K562 (cell line): ENCODE measurements at regions not wholly inside any gene's neighbourhood (a gene's known extent, or its start where the extent isn't known, plus 50 kb on each side); places are given as distances from the start of the nearest gene placed in this dataset.

ENCODE experiments used
- ATAC-seq: fragments of 200-7000 bp; cut with Tn5 transposase; 3 replicates; pipeline ENCODE4 v1.9.1; 2020; ENCODE audit warnings: moderate library complexity
- BruUV-seq: library from RNA; stranded (reverse); fragments of 400-500 nt; replicated peaks from 2 replicates; lab custom pipeline; 2021; lab: Mats Ljungman, UMichigan
- CTCF ChIA-PET: fragments of 300-600 bp; formaldehyde crosslinking; extraction: SDS; loops from one replicate; lab custom pipeline; 2021; ENCODE audit warnings: low intra/inter-chr PET ratio; lab: Yijun Ruan, JAX
- POLR2A ChIA-PET: fragments of 300-600, 350-650 bp; sonication (Branson Sonifier 250); formaldehyde crosslinking; extraction: SDS; loops from one replicate; lab custom pipeline; 2021; ENCODE audit warnings: antibody characterized with exemption, inconsistent platforms; lab: Yijun Ruan, JAX
- DNase-seq, 4 experiments: peaks; one replicate each; pipeline versions ENCODE4 v3.0.0 to v3.0.0-alpha.2; 2011 to 2018; ENCODE audit warnings: low spot score in 3 of 4, mixed read lengths in 3 of 4; ENCODE audit errors: extremely low read depth in 1 of 4
- FAIRE-seq: peaks from 2 replicates; lab custom pipeline; 2011; peaks lifted over from hg19 to GRCh38; lab: Jason Lieb, UNC
- H2AFZ ChIP-seq: 2 replicates; pipeline ENCODE4 v1.6.0; 2011; ENCODE audit warnings: low read depth, low read length, control low read depth, inconsistent platforms
- H3K27ac ChIP-seq: fragments of 200-600 bp; 3 replicates; pipeline ENCODE4 v1.8.0; 2011; ENCODE audit warnings: low read depth, mild to moderate bottlenecking, control low read depth, inconsistent platforms, low read length, moderate library complexity, mixed read lengths; ENCODE audit errors: extremely low read depth
- H3K27me3 ChIP-seq, 2 experiments: fragments of 300-600 bp in 1 of 2; 2 replicates in 1 of 2; 3 replicates in 1 of 2; pipeline versions ENCODE4 v1.6.0 to v1.8.0; 2011; ENCODE audit warnings: inconsistent platforms in 2 of 2, low read length in 2 of 2, mild to moderate bottlenecking in 1 of 2, mixed read lengths in 1 of 2, moderate library complexity in 1 of 2; ENCODE audit not compliant: control insufficient read depth in 2 of 2, insufficient read depth in 2 of 2
- H3K36me3 ChIP-seq: fragments of 300-600 bp; 3 replicates; pipeline ENCODE4 v1.8.0; 2011; ENCODE audit warnings: mild to moderate bottlenecking, low read length, inconsistent platforms; ENCODE audit not compliant: control insufficient read depth, insufficient read depth
- H3K4me1 ChIP-seq, 2 experiments: fragments of 200-600 bp in 1 of 2; replicated peaks in 1 of 2; 2 replicates in 1 of 2; 3 replicates in 1 of 2; pipeline versions ENCODE4 v1.5.1 to v1.8.0; 2011; ENCODE audit warnings: inconsistent platforms in 2 of 2, low read length in 2 of 2, mild to moderate bottlenecking in 1 of 2, mixed read lengths in 1 of 2, moderate library complexity in 1 of 2; ENCODE audit not compliant: control insufficient read depth in 2 of 2, insufficient read depth in 2 of 2
- H3K4me2 ChIP-seq: 2 replicates; pipeline ENCODE4 v1.6.1; 2011; ENCODE audit warnings: low read length, control low read depth, inconsistent platforms, mixed read lengths; ENCODE audit not compliant: insufficient read depth
- H3K4me3 ChIP-seq: fragments of 200-600 bp; sonication (generic), shearing (Covaris generic); 2 replicates; pipeline ENCODE4 v1.5.1; 2016; ENCODE audit warnings: control low read depth, inconsistent platforms
- H3K79me2 ChIP-seq: fragments of 200-600 bp; 3 replicates; pipeline ENCODE4 v1.8.0; 2011; ENCODE audit warnings: low read length, inconsistent platforms; ENCODE audit not compliant: control insufficient read depth, insufficient read depth
- H3K9ac ChIP-seq, 2 experiments: 2 replicates each; pipeline versions ENCODE4 v1.6.0 to v1.6.1; 2011; ENCODE audit warnings: low read depth in 2 of 2, low read length in 2 of 2, control low read depth in 1 of 2, inconsistent platforms in 1 of 2, mild to moderate bottlenecking in 1 of 2, mixed read lengths in 1 of 2; ENCODE audit not compliant: insufficient read depth in 1 of 2
- H3K9me1 ChIP-seq: one replicate; pipeline ENCODE4 v1.6.0; 2011; ENCODE audit warnings: inconsistent platforms, mild to moderate bottlenecking, low read length, moderate library complexity; ENCODE audit not compliant: control insufficient read depth, insufficient read depth
- H3K9me3 ChIP-seq: replicated peaks from 2 replicates; pipeline ENCODE4 v1.5.1; 2011; ENCODE audit warnings: low read depth, low read length, inconsistent platforms; ENCODE audit not compliant: control insufficient read depth, insufficient read depth
- H4K20me1 ChIP-seq: replicated peaks from 2 replicates; pipeline ENCODE4 v1.6.1; 2011; ENCODE audit warnings: low read length, inconsistent platforms, mixed read lengths; ENCODE audit not compliant: control insufficient read depth, insufficient read depth
- ELF2 ChIP-seq: fragments of 250-450 bp; sonication (Bioruptor Pico); IDR thresholded peaks from 2 replicates; pipeline ENCODE4 v1.5.0; 2021; ENCODE audit warnings: mild to moderate bottlenecking
- EZH2 ChIP-seq: IDR thresholded peaks from 2 replicates; pipeline ENCODE4 v1.6.1; 2012; ENCODE audit warnings: low read depth, mild to moderate bottlenecking, inconsistent platforms, low read length, borderline replicate concordance
- FOXJ2 ChIP-seq: fragments of 200-800 bp; sonication (Bioruptor generic); IDR thresholded peaks from 2 replicates; pipeline ENCODE4 v1.6.1; 2016; ENCODE audit warnings: missing genetic modification characterization, missing compliant biosample characterization
- GTF2A2 ChIP-seq: IDR thresholded peaks from 2 replicates; pipeline ENCODE4 v1.6.1; 2016; ENCODE audit warnings: mild to moderate bottlenecking, missing genetic modification characterization, missing compliant biosample characterization
- HCFC1 ChIP-seq: IDR thresholded peaks from 2 replicates; pipeline ENCODE4 v1.6.1; 2012; ENCODE audit warnings: low read depth, low read length, improper control_type of control experiment
- JUNB ChIP-seq: fragments of 450-650 bp; formaldehyde crosslinking; conservative IDR thresholded peaks from 2 replicates; pipeline ENCODE4 v1.4.0; 2020; ENCODE audit warnings: mild to moderate bottlenecking
- JUND ChIP-seq, 2 experiments: IDR thresholded peaks; 2 replicates in 1 of 2; 3 replicates in 1 of 2; pipeline ENCODE4 v1.6.1; 2011; ENCODE audit warnings: borderline replicate concordance in 2 of 2, low read depth in 2 of 2, low read length in 2 of 2, improper control_type of control experiment in 1 of 2, missing biosample characterization in 1 of 2, missing genetic modification characterization in 1 of 2, missing genetic modification reagents in 1 of 2
- KLF6 ChIP-seq: fragments of 250-450 bp; sonication (Bioruptor Pico); IDR thresholded peaks from 2 replicates; pipeline ENCODE4 v1.4.0; 2020; ENCODE audit warnings: mild to moderate bottlenecking, moderate library complexity, borderline replicate concordance
- MTF1 ChIP-seq: fragments of 250-450 bp; sonication (Bioruptor Pico); IDR thresholded peaks from 2 replicates; pipeline ENCODE4 v1.9.0; 2021; ENCODE audit warnings: moderate library complexity, mild to moderate bottlenecking, inconsistent platforms, borderline replicate concordance
- NCOA4 ChIP-seq: fragments of 450-650 bp; IDR thresholded peaks from 2 replicates; pipeline ENCODE4 v1.6.1; 2018; ENCODE audit warnings: mild to moderate bottlenecking; ENCODE audit not compliant: partially characterized antibody
- NFE2 ChIP-seq: IDR thresholded peaks from 2 replicates; pipeline ENCODE4 v1.6.1; 2014; ENCODE audit warnings: antibody characterized with exemption, low read depth
- ZNF354B ChIP-seq: fragments of 250-450 bp; sonication (Bioruptor Pico); IDR thresholded peaks from 2 replicates; pipeline ENCODE4 v1.4.0; 2020
- ZNF717 ChIP-seq: fragments of 250-450 bp; sonication (Bioruptor Pico); IDR thresholded peaks from 2 replicates; pipeline ENCODE4 v1.5.0; 2021
- WGBS: fragments of 100-300 bp; shearing (Covaris generic); methylation state at CpG from one replicate; pipeline ENCODE4 v1.1.6; 2016; ENCODE audit warnings: low coverage, mixed read lengths; ENCODE audit not compliant: insufficient coverage; ENCODE audit errors: missing lambda C conversion rate; 5-methylcytosine and 5-hydroxymethylcytosine counted together
- in situ Hi-C: fragments of 300-500 bp; cut with MboI; formaldehyde crosslinking; loops from 4 replicates; pipeline ENCODE4 v1.15.0; 2018; ENCODE audit warnings: inconsistent platforms, mixed read lengths
- intact Hi-C: fragments of 100-400 bp; cut with micrococcal nuclease; formaldehyde crosslinking; loops from 2 replicates; pipeline ENCODE4 v1.14.2; 2022
- TF ChIP-seq, protein P1 (sequence below): conservative IDR thresholded peaks from 2 replicates; pipeline ENCODE4 v1.6.1; 2011; ENCODE audit warnings: low read depth, mild to moderate bottlenecking, low read length; ENCODE audit not compliant: control insufficient read depth
- TF ChIP-seq, protein P2 (sequence below): fragments of 450-650 bp; formaldehyde crosslinking; conservative IDR thresholded peaks from 2 replicates; pipeline ENCODE4 v1.4.0; 2022; ENCODE audit warnings: mild to moderate bottlenecking, missing genetic modification characterization
- TF ChIP-seq, protein P3 (sequence below): fragments of 250-450 bp; sonication (Bioruptor Pico); IDR thresholded peaks from 2 replicates; pipeline ENCODE4 v1.4.0; 2020
- TF ChIP-seq, protein P4 (sequence below), 2 experiments: IDR thresholded peaks; 2 replicates each; pipeline ENCODE4 v1.6.1; 2012; ENCODE audit warnings: improper control_type of control experiment in 2 of 2, low read depth in 2 of 2, low read length in 2 of 2, borderline replicate concordance in 1 of 2

DNA sequence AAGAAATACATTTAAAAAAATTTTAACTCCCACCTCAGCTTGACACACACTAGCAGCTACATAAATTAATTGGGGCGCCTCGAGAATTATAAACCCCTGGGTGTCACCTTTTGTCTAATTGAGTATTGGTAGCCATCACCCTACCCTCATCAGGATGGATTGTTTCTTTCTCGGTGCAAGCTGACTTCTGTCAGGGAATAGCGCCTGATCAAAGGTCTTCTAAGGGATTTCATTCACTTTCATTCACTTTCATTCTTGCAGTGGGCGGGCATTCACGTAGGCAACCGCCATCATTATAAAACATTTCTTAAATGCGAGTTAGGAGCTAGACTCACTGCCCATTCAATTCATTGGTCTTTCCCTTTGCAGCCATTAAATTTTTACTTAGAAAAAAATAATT, 239.2 kb upstream of the SASH1 start (continued):
- TF ChIP-seq NCOA4 (no peak), NFE2 (no peak), ELF2 (CRISPR knock-in tag) (no peak), JUNB (CRISPR knock-in tag) (no peak), GTF2A2 (tag) (no peak), EZH2 (no peak)
- TF ChIP-seq, protein P1, sequence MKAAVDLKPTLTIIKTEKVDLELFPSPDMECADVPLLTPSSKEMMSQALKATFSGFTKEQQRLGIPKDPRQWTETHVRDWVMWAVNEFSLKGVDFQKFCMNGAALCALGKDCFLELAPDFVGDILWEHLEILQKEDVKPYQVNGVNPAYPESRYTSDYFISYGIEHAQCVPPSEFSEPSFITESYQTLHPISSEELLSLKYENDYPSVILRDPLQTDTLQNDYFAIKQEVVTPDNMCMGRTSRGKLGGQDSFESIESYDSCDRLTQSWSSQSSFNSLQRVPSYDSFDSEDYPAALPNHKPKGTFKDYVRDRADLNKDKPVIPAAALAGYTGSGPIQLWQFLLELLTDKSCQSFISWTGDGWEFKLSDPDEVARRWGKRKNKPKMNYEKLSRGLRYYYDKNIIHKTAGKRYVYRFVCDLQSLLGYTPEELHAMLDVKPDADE = no peak

DNA sequence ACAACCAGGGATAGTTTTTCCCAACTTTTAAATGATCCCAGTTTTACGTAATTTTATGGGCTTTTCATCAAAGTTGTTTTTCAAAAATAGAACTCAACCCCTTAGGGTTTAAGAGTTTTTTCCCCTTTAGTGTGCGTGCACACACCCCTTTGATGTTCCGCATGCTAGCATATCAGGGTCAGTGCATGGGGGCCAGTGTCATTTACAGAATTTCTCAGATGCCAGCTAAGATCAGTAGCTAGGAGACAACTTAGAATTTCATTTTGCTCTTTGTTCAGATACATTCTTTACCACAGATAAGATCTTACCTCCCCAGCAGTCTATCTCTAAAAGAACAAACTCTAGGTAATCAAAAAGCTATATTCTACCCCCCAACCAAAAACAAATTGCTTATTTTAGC, 238.5 kb upstream of the SASH1 start:
- 49% methylated on average over 3 of the region's 3 CpGs for WGBS
- intact Hi-C loops (no loop called here), in situ Hi-C loops (no loop called here)
- FAIRE-seq = no peak
- ChIA-PET POLR2A (interaction anchor here (0.6 kb wide), 1 partner anchor 54 kb away, joined by 3 read pairs; no protein-coding TSS in a partner anchor), CTCF (no interaction called here)
- Histone ChIP-seq H3K9ac (no peak overlapping the region), H3K4me2 (no peak overlapping the region), H3K4me1 (no peaks in the 10 kb centered on the region), H2AFZ (no peak overlapping the region), H3K27ac (no peak overlapping the region), H3K79me2 (no peaks in the 10 kb centered on the region), H4K20me1 (no peaks in the 10 kb centered on the region), H3K36me3 (no peaks in the 10 kb centered on the region), H3K9me1 (no peaks in the 10 kb centered on the region), H3K4me3 (no peak overlapping the region), H3K27me3 (peaks cover 0 to 2% of the 10 kb centered on the region in 2 experiments; a peak in 1 of 5 replicates), H3K9me3 (no peaks in the 10 kb centered on the region)
- BruUV-seq = no TSS peak
- DNase-seq = no peak
- ATAC-seq = no peak
- TF ChIP-seq, protein P2, sequence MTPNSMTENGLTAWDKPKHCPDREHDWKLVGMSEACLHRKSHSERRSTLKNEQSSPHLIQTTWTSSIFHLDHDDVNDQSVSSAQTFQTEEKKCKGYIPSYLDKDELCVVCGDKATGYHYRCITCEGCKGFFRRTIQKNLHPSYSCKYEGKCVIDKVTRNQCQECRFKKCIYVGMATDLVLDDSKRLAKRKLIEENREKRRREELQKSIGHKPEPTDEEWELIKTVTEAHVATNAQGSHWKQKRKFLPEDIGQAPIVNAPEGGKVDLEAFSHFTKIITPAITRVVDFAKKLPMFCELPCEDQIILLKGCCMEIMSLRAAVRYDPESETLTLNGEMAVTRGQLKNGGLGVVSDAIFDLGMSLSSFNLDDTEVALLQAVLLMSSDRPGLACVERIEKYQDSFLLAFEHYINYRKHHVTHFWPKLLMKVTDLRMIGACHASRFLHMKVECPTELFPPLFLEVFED (CRISPR knock-in tag) = no peak
- TF ChIP-seq ZNF354B (CRISPR knock-in tag) (no peak), JUND (IDR thresholded peaks at IDR 0.05; ENCODE audit: borderline replicate concordance, low read depth, low read length) (no peak), JUND (tag; IDR thresholded peaks at IDR 0.05; ENCODE audit: borderline replicate concordance, low read depth, low read length) (no peak), HCFC1 (no peak), MTF1 (CRISPR knock-in tag) (no peak), ZNF717 (CRISPR knock-in tag) (no peak), KLF6 (no peak), FOXJ2 (tag) (no peak)
- TF ChIP-seq, protein P3, sequence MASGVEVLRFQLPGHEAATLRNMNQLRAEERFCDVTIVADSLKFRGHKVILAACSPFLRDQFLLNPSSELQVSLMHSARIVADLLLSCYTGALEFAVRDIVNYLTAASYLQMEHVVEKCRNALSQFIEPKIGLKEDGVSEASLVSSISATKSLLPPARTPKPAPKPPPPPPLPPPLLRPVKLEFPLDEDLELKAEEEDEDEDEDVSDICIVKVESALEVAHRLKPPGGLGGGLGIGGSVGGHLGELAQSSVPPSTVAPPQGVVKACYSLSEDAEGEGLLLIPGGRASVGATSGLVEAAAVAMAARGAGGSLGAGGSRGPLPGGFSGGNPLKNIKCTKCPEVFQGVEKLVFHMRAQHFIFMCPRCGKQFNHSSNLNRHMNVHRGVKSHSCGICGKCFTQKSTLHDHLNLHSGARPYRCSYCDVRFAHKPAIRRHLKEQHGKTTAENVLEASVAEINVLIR (CRISPR knock-in tag) = no peak
- TF ChIP-seq, protein P4, sequence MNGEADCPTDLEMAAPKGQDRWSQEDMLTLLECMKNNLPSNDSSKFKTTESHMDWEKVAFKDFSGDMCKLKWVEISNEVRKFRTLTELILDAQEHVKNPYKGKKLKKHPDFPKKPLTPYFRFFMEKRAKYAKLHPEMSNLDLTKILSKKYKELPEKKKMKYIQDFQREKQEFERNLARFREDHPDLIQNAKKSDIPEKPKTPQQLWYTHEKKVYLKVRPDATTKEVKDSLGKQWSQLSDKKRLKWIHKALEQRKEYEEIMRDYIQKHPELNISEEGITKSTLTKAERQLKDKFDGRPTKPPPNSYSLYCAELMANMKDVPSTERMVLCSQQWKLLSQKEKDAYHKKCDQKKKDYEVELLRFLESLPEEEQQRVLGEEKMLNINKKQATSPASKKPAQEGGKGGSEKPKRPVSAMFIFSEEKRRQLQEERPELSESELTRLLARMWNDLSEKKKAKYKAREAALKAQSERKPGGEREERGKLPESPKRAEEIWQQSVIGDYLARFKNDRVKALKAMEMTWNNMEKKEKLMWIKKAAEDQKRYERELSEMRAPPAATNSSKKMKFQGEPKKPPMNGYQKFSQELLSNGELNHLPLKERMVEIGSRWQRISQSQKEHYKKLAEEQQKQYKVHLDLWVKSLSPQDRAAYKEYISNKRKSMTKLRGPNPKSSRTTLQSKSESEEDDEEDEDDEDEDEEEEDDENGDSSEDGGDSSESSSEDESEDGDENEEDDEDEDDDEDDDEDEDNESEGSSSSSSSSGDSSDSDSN (IDR thresholded peaks at IDR 0.05; ENCODE audit: borderline replicate concordance in 1 of 2, low read depth in 2 of 2, low read length in 2 of 2) = no peak
